Smooth muscle cell (in vitro differentiated cells): ENCODE measurements at regions not wholly inside any gene's neighbourhood (a gene's known extent, or its start where the extent isn't known, plus 50 kb on each side); places are given as distances from the start of the nearest gene placed in this dataset.
A peak's percentile ranks its signal among the peaks of the same experiment; 100 is the strongest.

Source experiments
- DNase-seq: peaks from one replicate; lab custom pipeline; 2025; ENCODE audit not compliant: unreplicated experiment; lab: John Stamatoyannopoulos, UW
- H2AFZ ChIP-seq: fragments of 200-600 bp; sonication (generic); 2 replicates; pipeline ENCODE4 v1.6.0; 2016; ENCODE audit warnings: antibody characterized with exemption, low read depth, mild to moderate bottlenecking
- H3F3A ChIP-seq: fragments of 200-600 bp; sonication (generic); 2 replicates; pipeline ENCODE4 v1.6.0; 2017; ENCODE audit warnings: antibody characterized with exemption, low read depth
- H3K27ac ChIP-seq: fragments of 200-600 bp; sonication (generic); 2 replicates; pipeline ENCODE4 v1.5.1; 2016; ENCODE audit warnings: low read depth, mild to moderate bottlenecking
- H3K27me3 ChIP-seq: fragments of 200-600 bp; sonication (generic); 2 replicates; pipeline ENCODE4 v1.6.1; 2016; ENCODE audit warnings: low read depth, mild to moderate bottlenecking
- H3K36me3 ChIP-seq: fragments of 200-600 bp; sonication (generic); 2 replicates; pipeline ENCODE4 v1.5.1; 2016; ENCODE audit warnings: low read depth
- H3K4me1 ChIP-seq: fragments of 200-600 bp; sonication (generic); 2 replicates; pipeline ENCODE4 v1.5.1; 2016; ENCODE audit warnings: low read depth
- H3K4me2 ChIP-seq: fragments of 200-600 bp; sonication (generic); 2 replicates; pipeline ENCODE4 v1.6.0; 2016; ENCODE audit warnings: mild to moderate bottlenecking
- H3K4me3 ChIP-seq: fragments of 200-600 bp; sonication (generic); 2 replicates; pipeline ENCODE4 v1.5.1; 2016; ENCODE audit warnings: mild to moderate bottlenecking
- H3K79me2 ChIP-seq: fragments of 200-600 bp; sonication (generic); 2 replicates; pipeline ENCODE4 v1.6.0; 2016; ENCODE audit warnings: low read depth, mild to moderate bottlenecking
- H3K9ac ChIP-seq: fragments of 200-600 bp; sonication (generic); 2 replicates; pipeline ENCODE4 v1.6.0; 2016; ENCODE audit warnings: low read depth
- H3K9me3 ChIP-seq: fragments of 200-600 bp; sonication (generic); replicated peaks from 2 replicates; pipeline ENCODE4 v1.5.1; 2016; ENCODE audit warnings: low read depth
- H4K20me1 ChIP-seq: fragments of 200-600 bp; sonication (generic); 2 replicates; pipeline ENCODE4 v1.6.0; 2016; ENCODE audit warnings: low read depth
- WGBS: methylation state at CpG from one replicate; pipeline ENCODE4 v1.1.7; 2016; ENCODE audit warnings: low lambda C conversion rate; 5-methylcytosine and 5-hydroxymethylcytosine counted together
- TF ChIP-seq, protein P1 (sequence below): fragments of 200-600 bp; sonication (generic); IDR thresholded peaks from 2 replicates; pipeline ENCODE4 v1.5.1; 2017; ENCODE audit warnings: borderline replicate concordance, mild to moderate bottlenecking, antibody characterized with exemption; ENCODE audit not compliant: insufficient read depth, poor library complexity, severe bottlenecking

DNA sequence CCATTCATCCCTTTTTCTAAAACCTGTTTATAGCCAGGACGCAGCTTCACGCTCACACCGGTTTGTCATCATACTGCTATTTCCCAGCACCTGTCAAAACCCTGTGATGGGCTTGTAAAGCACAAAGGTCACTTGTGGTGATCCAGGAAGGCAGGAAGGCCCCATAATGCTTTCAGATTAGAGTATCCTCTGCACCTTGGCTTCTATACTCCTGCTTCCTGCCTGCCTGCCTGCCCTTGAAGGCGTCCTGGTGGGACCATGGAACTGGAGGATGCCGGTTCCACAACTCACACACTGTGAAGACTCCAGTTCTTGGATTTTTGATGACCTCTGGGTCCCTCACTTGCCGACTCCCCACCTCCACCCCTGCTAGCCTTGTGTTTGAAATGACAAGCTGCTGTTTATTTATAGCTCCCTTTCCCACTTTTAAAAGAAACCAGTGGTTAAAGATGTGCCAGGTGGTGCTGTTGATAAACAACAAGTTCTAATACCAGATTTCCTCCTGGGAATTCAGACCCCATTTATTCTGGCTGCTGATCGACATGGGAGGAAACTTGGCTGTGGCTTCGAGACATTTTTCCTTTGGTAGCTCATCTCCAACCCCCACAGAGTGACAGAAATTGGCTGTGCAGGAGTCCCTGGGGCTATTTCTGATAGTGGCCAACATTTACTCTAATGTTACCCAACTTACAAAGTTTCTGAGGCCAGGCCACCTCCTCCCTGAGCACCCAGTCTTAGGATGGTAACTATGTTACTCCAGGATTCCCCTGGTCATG is 211.5 kb downstream of the KDR start:
- no peaks in the 10 kb centered on the region for H3K9me3 ChIP-seq
- no peak overlapping the region for H3K9ac ChIP-seq
- no peak overlapping the region for H3K4me3 ChIP-seq
- no peak overlapping the region for H3K27ac ChIP-seq
- no peaks in the 10 kb centered on the region for H3K79me2 ChIP-seq
- no peak overlapping the region for H3K4me2 ChIP-seq
- TF ChIP-seq, protein P1, sequence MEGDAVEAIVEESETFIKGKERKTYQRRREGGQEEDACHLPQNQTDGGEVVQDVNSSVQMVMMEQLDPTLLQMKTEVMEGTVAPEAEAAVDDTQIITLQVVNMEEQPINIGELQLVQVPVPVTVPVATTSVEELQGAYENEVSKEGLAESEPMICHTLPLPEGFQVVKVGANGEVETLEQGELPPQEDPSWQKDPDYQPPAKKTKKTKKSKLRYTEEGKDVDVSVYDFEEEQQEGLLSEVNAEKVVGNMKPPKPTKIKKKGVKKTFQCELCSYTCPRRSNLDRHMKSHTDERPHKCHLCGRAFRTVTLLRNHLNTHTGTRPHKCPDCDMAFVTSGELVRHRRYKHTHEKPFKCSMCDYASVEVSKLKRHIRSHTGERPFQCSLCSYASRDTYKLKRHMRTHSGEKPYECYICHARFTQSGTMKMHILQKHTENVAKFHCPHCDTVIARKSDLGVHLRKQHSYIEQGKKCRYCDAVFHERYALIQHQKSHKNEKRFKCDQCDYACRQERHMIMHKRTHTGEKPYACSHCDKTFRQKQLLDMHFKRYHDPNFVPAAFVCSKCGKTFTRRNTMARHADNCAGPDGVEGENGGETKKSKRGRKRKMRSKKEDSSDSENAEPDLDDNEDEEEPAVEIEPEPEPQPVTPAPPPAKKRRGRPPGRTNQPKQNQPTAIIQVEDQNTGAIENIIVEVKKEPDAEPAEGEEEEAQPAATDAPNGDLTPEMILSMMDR, result no peak
- H3F3A ChIP-seq, result no peaks in the 10 kb centered on the region
- no peak overlapping the region for H2AFZ ChIP-seq
- H3K4me1 ChIP-seq, result peaks cover 2% of the 10 kb centered on the region
- H4K20me1 ChIP-seq, result no peaks in the 10 kb centered on the region
- no peaks in the 10 kb centered on the region for H3K27me3 ChIP-seq
- 61% methylated on average over 8 of the region's 8 CpGs for WGBS
- H3K36me3 ChIP-seq, result no peaks in the 10 kb centered on the region
- no peak for DNase-seq

DNA sequence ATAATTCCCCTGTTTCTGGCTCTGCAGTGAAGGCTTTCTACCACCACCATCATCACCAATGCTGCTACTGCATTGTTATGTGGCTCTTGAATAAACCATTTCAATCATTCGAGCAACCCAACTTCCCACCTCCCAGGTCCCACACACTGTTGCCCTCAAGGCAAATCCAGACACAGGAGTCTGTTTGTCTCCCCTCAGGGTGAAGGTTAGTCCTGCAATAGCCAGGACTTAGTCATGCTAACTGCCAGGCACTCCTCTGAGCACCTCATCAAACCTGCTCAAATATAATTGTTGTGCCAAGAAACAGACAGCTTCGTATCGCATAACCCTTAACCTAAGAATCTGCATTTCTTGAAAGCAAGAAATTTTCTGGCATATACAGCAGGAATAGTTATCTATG is 213.2 kb downstream of the KDR start:
- TF ChIP-seq, protein P1, result no peak
- no peaks in the 10 kb centered on the region for H3K9me3 ChIP-seq
- H4K20me1 ChIP-seq, result no peaks in the 10 kb centered on the region
- H3K27me3 ChIP-seq, result no peaks in the 10 kb centered on the region
- 94% methylated on average over 3 of the region's 3 CpGs for WGBS
- no peak overlapping the region for H3K27ac ChIP-seq
- no peaks in the 10 kb centered on the region for H3K36me3 ChIP-seq
- no peaks in the 10 kb centered on the region for H3K79me2 ChIP-seq
- no peak overlapping the region for H3K4me2 ChIP-seq
- H3K4me1 ChIP-seq, result peaks cover 2% of the 10 kb centered on the region
- no peak overlapping the region for H3K4me3 ChIP-seq
- no peak overlapping the region for H3K9ac ChIP-seq
- no peaks in the 10 kb centered on the region for H3F3A ChIP-seq
- DNase-seq, result no peak
- no peak overlapping the region for H2AFZ ChIP-seq

DNA sequence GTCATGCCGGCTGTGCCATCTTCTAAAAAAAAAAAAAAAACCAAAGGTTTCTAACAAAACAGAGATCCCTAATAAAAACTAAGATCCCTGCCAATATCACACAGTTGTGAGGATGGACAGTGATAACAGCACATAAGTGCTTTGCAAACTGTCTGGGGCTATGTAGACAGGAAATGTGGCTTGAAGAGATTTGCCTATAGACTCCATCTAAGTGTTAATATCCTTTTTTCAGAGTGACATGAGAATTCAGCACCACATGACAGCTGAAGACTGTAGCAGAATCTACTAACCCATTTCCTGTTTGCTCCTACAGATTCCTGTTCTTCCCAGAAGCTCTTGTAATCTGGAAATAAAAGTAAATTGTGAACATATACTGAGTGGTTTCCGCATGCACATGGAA is 215.4 kb downstream of the KDR start:
- peaks cover 5% of the 10 kb centered on the region for H3K9me3 ChIP-seq
- H3K4me3 ChIP-seq, result no peak overlapping the region
- H3K27me3 ChIP-seq, result no peaks in the 10 kb centered on the region
- H3K27ac ChIP-seq, result peak overlapping the region; percentile 29
- H3K4me1 ChIP-seq, result peaks cover 2% of the 10 kb centered on the region
- H3K9ac ChIP-seq, result no peak overlapping the region
- no peaks in the 10 kb centered on the region for H3K36me3 ChIP-seq
- TF ChIP-seq, protein P1, result no peak
- DNase-seq, result no peak
- H3K4me2 ChIP-seq, result peak overlapping the region; percentile 0
- peak overlapping the region; percentile 20 for H2AFZ ChIP-seq
- 38% methylated on average over 2 of the region's 2 CpGs for WGBS
- no peaks in the 10 kb centered on the region for H3F3A ChIP-seq
- H4K20me1 ChIP-seq, result no peaks in the 10 kb centered on the region
- no peaks in the 10 kb centered on the region for H3K79me2 ChIP-seq

DNA sequence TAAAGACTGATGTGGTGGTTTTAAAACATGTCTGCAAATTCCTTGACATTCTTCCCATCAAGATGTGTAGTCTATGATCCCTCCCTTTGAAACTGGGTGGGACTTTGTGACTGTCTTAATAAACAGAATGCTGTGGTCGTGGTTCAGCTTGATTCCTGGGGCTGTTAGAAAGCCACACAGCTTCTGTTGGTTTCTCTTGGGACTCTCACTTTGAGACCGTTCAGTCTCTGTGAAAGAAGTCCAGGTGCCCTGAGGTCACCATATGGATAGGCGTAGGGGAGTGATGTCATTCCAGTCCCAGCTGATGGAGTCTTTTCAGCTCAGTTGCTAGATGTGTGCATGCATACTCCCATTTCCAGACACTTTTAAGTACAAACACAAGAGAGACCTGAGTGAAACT is 216.6 kb downstream of the KDR start:
- Histone ChIP-seq H3K4me3 (no peak overlapping the region), H3K4me2 (no peak overlapping the region), H3K9me3 (peaks cover 5% of the 10 kb centered on the region), H3K27me3 (no peaks in the 10 kb centered on the region), H4K20me1 (no peaks in the 10 kb centered on the region), H3F3A (no peaks in the 10 kb centered on the region), H3K9ac (no peak overlapping the region), H3K79me2 (no peaks in the 10 kb centered on the region), H3K27ac (no peak overlapping the region), H2AFZ (no peak overlapping the region), H3K4me1 (peaks cover 2% of the 10 kb centered on the region), H3K36me3 (no peaks in the 10 kb centered on the region)
- WGBS, result 46% methylated on average over 3 of the region's 3 CpGs
- TF ChIP-seq, protein P1, result no peak
- DNase-seq, result no peak
